GM10248 (cell line): ENCODE measurements at regions not wholly inside any gene's neighbourhood (a gene's known extent, or its start where the extent isn't known, plus 50 kb on each side); places are given as distances from the start of the nearest gene placed in this dataset.

Source experiments
- CTCF ChIA-PET: fragments of 300-600 bp; sonication (Branson Sonifier 250); formaldehyde crosslinking; extraction: SDS; loops from one replicate; lab custom pipeline; 2021; ENCODE audit warnings: antibody characterized with exemption; lab: Yijun Ruan, JAX
- POLR2A ChIA-PET: fragments of 350-650 bp; sonication (Branson Sonifier 250); formaldehyde crosslinking; extraction: SDS; loops from one replicate; lab custom pipeline; 2020; ENCODE audit warnings: antibody characterized with exemption; lab: Yijun Ruan, JAX
- DNase-seq: peaks from one replicate; pipeline ENCODE4 v3.0.0; 2012; ENCODE audit errors: extremely low spot score
- TF ChIP-seq, protein P1 (sequence below): IDR thresholded peaks from 2 replicates; pipeline ENCODE4 v1.5.1; 2012; ENCODE audit warnings: mild to moderate bottlenecking, low read depth; ENCODE audit errors: extremely low read depth, missing control alignments, control extremely low read depth

DNA sequence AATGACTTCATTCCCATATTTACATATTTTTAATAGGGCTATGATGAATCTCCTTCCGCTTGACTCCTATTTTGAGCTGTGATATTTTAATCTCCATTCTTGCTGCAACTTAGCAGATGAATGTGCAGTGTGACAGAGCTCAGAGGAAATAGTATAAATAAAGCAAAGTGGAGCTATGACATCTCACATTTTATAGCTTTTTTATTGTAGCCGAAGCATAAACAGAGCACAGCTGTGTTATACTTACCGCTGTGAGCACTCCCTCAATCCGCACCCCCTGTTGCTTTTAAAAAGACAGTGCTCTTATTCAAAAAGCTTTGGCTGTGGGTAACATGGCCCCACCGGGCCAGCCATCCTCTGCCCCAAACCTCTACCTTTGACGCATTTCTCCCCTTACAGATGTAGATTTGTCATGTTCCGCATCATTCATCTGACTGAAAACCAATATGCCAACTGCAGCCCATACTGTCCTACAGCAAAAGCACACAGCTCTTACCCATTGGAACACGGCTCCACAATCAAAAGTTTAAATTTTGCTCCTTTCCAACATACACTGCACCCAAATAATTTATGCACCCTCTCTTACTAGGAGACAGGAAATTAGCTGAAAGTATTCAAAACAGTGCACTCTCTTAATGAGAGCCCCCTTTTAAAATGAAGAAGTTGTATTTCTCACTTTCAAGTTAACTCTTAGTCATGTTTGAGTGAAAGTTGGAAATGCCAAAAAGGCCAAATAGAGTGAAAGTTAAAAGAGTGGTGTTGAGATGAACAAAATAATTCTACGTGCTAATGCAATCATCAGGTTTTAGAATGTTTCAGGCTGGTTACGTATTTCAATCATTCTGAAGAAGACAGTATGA is 429.3 kb upstream of the SOX5 start:
- TF ChIP-seq, protein P1, sequence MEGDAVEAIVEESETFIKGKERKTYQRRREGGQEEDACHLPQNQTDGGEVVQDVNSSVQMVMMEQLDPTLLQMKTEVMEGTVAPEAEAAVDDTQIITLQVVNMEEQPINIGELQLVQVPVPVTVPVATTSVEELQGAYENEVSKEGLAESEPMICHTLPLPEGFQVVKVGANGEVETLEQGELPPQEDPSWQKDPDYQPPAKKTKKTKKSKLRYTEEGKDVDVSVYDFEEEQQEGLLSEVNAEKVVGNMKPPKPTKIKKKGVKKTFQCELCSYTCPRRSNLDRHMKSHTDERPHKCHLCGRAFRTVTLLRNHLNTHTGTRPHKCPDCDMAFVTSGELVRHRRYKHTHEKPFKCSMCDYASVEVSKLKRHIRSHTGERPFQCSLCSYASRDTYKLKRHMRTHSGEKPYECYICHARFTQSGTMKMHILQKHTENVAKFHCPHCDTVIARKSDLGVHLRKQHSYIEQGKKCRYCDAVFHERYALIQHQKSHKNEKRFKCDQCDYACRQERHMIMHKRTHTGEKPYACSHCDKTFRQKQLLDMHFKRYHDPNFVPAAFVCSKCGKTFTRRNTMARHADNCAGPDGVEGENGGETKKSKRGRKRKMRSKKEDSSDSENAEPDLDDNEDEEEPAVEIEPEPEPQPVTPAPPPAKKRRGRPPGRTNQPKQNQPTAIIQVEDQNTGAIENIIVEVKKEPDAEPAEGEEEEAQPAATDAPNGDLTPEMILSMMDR = no peak
- ChIA-PET POLR2A (no interaction called here), CTCF (interaction anchor here (0.9 to 1.5 kb wide), 3 partner anchors 9 to 16 kb away, joined by 3 to 5 read pairs (median 4); no protein-coding TSS in a partner anchor)
- DNase-seq = no peak

DNA sequence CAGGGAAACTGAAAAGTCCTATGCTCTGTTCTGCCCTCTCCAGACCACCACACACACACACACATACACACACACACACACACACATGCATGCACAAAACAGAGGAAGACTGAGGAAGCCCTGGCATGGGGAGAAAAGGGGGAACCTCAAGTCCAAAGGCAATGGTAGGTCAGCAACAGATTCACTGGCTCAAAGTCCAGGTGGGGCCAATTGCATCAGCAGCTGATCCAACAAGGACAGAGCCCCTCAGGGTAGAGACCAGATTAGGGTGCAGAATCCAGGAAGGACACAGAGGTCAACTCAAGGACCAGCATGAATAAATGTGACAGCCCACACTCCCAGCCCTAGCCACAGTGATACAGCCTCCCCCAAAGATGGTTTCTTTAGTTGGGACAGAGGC is 425.0 kb upstream of the SOX5 start:
- CTCF ChIA-PET = interaction anchor here (1.1 kb wide), 1 partner anchor 41 kb away, joined by 3 read pairs; no protein-coding TSS in a partner anchor
- POLR2A ChIA-PET = no interaction called here
- TF ChIP-seq, protein P1 = no peak
- no peak for DNase-seq

DNA sequence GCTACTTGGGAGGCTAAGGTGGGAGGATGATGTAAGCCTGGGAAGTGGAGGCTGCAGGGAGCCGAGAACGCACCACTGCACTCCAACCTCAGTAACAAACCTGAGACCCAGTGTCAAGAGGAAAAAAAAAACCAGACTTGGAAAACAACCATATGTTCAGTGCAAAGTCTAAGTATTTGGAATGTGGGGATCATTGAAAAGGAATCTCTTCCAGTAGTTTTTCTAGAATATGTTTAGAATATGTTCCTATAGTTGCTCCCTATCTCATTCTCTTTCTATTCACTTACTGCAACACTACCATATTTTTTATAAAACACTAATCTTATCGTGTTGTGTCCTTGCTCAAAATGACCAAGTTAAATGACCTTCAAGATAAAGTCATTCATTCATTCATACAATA is 423.5 kb upstream of the SOX5 start:
- no peak for DNase-seq
- POLR2A ChIA-PET = no interaction called here
- TF ChIP-seq, protein P1 = no peak
- CTCF ChIA-PET = no interaction called here

DNA sequence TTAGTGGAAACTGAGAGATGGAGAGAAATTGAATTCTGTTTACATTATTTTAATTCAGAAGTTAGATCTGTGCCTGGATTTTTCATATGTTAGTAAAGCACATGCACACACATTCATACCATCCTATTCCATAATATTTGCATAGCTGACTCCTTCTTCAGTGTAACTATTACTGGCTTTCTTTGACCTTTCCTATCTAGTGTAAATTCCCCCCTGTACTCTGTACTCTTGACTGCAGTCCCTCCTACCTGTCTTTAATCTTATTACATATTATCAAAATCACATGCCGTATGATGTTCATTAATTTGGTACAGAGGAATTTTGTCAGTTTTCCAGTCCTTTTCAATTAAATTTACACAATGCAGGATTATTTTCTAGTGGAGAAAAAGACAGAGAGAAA is 417.0 kb upstream of the SOX5 start:
- ChIA-PET POLR2A (no interaction called here), CTCF (no interaction called here)
- DNase-seq = no peak
- TF ChIP-seq, protein P1 = no peak

DNA sequence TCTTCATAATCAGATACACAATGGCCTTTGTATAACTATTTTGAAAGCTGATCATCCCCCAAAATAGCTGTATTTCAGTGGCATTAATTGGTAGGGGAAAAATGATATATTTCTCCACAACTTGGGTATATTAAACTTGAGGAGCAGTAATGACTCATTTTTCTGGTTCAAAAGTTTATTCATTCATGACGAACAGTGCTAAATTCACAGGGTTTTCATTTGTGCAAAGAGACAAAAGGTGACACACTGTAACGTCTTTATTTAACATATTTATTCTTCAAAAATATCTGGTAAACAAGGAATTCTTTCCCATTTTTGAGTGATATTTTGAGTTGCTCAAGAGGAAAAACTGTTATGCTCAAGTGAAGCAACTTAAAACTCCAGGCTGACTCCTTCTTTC is 415.5 kb upstream of the SOX5 start:
- POLR2A ChIA-PET = no interaction called here
- CTCF ChIA-PET = no interaction called here
- DNase-seq = no peak
- TF ChIP-seq, protein P1 = no peak

DNA sequence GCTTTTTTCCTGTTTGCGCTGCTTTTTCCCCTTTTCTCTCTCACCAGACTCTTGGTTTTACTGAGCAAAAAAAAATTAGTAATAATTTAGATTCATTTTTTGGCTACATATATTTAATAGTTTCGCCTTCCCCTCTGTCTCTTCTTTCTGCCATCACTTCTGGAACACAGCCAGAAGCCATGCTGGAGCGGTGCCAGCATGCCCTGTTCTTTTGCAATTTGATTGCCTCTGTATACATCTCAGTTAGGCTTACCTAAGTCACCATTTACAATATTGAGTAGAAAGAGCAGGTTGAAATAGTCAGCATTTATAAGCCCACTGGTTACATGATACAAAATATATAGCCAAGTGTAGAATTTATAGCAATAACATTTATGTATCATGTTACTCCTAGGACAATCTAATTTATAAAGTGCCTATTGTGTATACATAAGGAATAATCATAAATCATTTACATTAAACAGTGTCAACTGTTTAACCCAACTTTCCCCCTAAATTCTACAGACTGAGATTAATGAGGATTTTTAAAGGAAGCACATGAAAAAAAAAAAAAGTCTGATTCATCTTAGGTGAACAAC is 413.8 kb upstream of the SOX5 start:
- TF ChIP-seq, protein P1 = no peak
- ChIA-PET CTCF (interaction anchor here (0.8 kb wide), 1 partner anchor 15 kb away, joined by 4 read pairs; no protein-coding TSS in a partner anchor), POLR2A (no interaction called here)
- DNase-seq = no peak
